Adrenal gland (tissue), 5 donors: ENCODE measurements at regions not wholly inside any gene's neighbourhood (a gene's known extent, or its start where the extent isn't known, plus 50 kb on each side); places are given as distances from the start of the nearest gene placed in this dataset.

ENCODE experiments used
- POLR2A ChIP-seq, 2 donors: fragments of 450-650 bp; IDR thresholded peaks; one replicate each; pipeline ENCODE4 v1.6.1; 2017; ENCODE audit warnings: antibody characterized with exemption in 2 of 2, mild to moderate bottlenecking in 2 of 2, moderate library complexity in 1 of 2
- TF ChIP-seq, protein P1 (sequence below), 6 experiments: fragments of 450-650 bp in 4 of 6; fragments of 200-600 bp in 2 of 6; sonication (generic) in 1 of 6; IDR thresholded peaks; 1 replicate in 5 of 6; 2 replicates in 1 of 6; pipeline versions ENCODE4 v1.5.1 to v1.8.0; 2016 to 2021; ENCODE audit warnings: antibody characterized with exemption in 6 of 6, mild to moderate bottlenecking in 2 of 6, moderate library complexity in 1 of 6
- donor health status: DM: no; HTN: no; CAD: no.

DNA sequence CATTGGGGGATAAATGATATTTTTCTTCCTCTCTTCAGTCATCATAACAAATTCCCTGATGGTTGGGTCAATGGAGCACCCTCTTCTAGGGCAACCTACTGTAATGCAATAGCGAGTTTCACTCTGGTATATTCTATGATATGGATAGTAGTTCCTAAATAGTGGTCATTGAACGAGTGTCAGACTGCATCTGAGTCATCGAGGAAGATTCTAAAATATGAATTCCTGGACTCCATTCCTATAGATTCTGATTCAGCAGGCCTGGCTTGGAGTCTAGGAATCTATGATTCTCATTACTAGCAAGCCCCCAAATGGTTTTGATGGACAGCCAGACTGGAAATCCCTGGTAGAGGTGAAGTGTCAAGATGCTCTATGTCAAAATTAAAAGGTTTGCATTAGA is 254.5 kb downstream of the BUB3 start:
- TF ChIP-seq, protein P1, sequence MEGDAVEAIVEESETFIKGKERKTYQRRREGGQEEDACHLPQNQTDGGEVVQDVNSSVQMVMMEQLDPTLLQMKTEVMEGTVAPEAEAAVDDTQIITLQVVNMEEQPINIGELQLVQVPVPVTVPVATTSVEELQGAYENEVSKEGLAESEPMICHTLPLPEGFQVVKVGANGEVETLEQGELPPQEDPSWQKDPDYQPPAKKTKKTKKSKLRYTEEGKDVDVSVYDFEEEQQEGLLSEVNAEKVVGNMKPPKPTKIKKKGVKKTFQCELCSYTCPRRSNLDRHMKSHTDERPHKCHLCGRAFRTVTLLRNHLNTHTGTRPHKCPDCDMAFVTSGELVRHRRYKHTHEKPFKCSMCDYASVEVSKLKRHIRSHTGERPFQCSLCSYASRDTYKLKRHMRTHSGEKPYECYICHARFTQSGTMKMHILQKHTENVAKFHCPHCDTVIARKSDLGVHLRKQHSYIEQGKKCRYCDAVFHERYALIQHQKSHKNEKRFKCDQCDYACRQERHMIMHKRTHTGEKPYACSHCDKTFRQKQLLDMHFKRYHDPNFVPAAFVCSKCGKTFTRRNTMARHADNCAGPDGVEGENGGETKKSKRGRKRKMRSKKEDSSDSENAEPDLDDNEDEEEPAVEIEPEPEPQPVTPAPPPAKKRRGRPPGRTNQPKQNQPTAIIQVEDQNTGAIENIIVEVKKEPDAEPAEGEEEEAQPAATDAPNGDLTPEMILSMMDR (IDR thresholded peaks at IDR 0.05), result no peak
- TF ChIP-seq POLR2A (IDR thresholded peaks at IDR 0.05), result no peak
